GM12878 (cell line): ENCODE measurements at regions not wholly inside any gene's neighbourhood (a gene's known extent, or its start where the extent isn't known, plus 50 kb on each side); places are given as distances from the start of the nearest gene placed in this dataset.

ENCODE experiments used
- ATAC-seq: fragments of 200-7000 bp; cut with Tn5 transposase; 3 replicates; pipeline ENCODE4 v1.9.1; 2020; ENCODE audit warnings: mild to moderate bottlenecking, moderate library complexity
- BruUV-seq: library from RNA; stranded (reverse); fragments of 400-500 nt; replicated peaks from 2 replicates; lab custom pipeline; 2021; lab: Mats Ljungman, UMichigan
- CTCF ChIA-PET: fragments of 300-600 bp; sonication (Branson Sonifier 250); formaldehyde crosslinking; extraction: SDS; loops from one replicate; lab custom pipeline; 2021; ENCODE audit warnings: inconsistent platforms; lab: Yijun Ruan, JAX
- POLR2A ChIA-PET: fragments of 350-600 bp; formaldehyde crosslinking; extraction: SDS; loops from one replicate; lab custom pipeline; 2021; ENCODE audit warnings: inconsistent platforms; lab: Charles Lee
- RAD21 ChIA-PET: fragments of 300-600 bp; sonication (Branson Sonifier 250); formaldehyde crosslinking; loops from one replicate; lab custom pipeline; 2023; ENCODE audit warnings: antibody characterized with exemption; ENCODE audit not compliant: unreplicated experiment; lab: Charles Lee
- SMC1A ChIA-PET: fragments of 300-600 bp; sonication (Branson Sonifier 250); formaldehyde crosslinking; loops from one replicate; lab custom pipeline; 2023; ENCODE audit not compliant: unreplicated experiment, uncharacterized antibody; lab: Charles Lee
- DNase-seq: peaks from one replicate; pipeline ENCODE4 v3.0.0-alpha.2; 2011; ENCODE audit warnings: low read depth, low spot score
- FAIRE-seq: peaks from 3 replicates; lab custom pipeline; 2011; peaks lifted over from hg19 to GRCh38; lab: Jason Lieb, UNC
- H2AFZ ChIP-seq: 2 replicates; pipeline ENCODE4 v1.6.0; 2011; ENCODE audit warnings: low read depth, low read length, control low read depth; ENCODE audit not compliant: control insufficient read depth
- H3K27ac ChIP-seq: 2 replicates; pipeline ENCODE4 v1.5.1; 2011; ENCODE audit warnings: control low read depth; ENCODE audit not compliant: control insufficient read depth, insufficient read depth
- H3K27me3 ChIP-seq, 2 experiments: replicated peaks in 1 of 2; 2 replicates each; pipeline versions ENCODE4 v1.6.0 to v1.6.1; 2011; ENCODE audit warnings: low read length in 1 of 2; ENCODE audit not compliant: control insufficient read depth in 2 of 2, insufficient read depth in 2 of 2
- H3K36me3 ChIP-seq, 2 experiments: 2 replicates each; pipeline ENCODE4 v1.5.1; 2011; ENCODE audit warnings: low read length in 1 of 2; ENCODE audit not compliant: control insufficient read depth in 2 of 2, insufficient read depth in 2 of 2
- H3K4me1 ChIP-seq: 2 replicates; pipeline ENCODE4 v1.6.1; 2011; ENCODE audit warnings: mild to moderate bottlenecking, low read length, moderate library complexity, mixed read lengths; ENCODE audit not compliant: control insufficient read depth, insufficient read depth
- H3K4me2 ChIP-seq: 2 replicates; pipeline ENCODE4 v1.6.0; 2011; ENCODE audit warnings: control low read depth; ENCODE audit not compliant: control insufficient read depth, insufficient read depth
- H3K4me3 ChIP-seq: fragments of 200-600 bp; sonication (generic); 2 replicates; pipeline ENCODE4 v1.5.1; 2016
- H3K79me2 ChIP-seq: 2 replicates; pipeline ENCODE4 v1.6.0; 2011; ENCODE audit warnings: low read length; ENCODE audit not compliant: control insufficient read depth, insufficient read depth
- H3K9ac ChIP-seq: 2 replicates; pipeline ENCODE4 v1.8.0; 2011; ENCODE audit warnings: low read length, control low read depth, mixed read lengths; ENCODE audit not compliant: control insufficient read depth, insufficient read depth
- H3K9me3 ChIP-seq: replicated peaks from 3 replicates; pipeline ENCODE4 v1.5.1; 2011; ENCODE audit warnings: mild to moderate bottlenecking, low read length; ENCODE audit not compliant: control insufficient read depth, insufficient read depth
- H4K20me1 ChIP-seq: 2 replicates; pipeline ENCODE4 v1.6.0; 2011; ENCODE audit not compliant: control insufficient read depth, insufficient read depth
- BHLHE40 ChIP-seq, 2 experiments: fragments of 450-650 bp in 1 of 2; IDR thresholded peaks; 2 replicates each; pipeline ENCODE4 v1.6.1; 2011 to 2017; ENCODE audit warnings: low read depth in 2 of 2, borderline replicate concordance in 1 of 2, improper control_type of control experiment in 1 of 2, low read length in 1 of 2, mild to moderate bottlenecking in 1 of 2
- CBX3 ChIP-seq: fragments of 200-600 bp; sonication (generic); IDR thresholded peaks from 2 replicates; pipeline ENCODE4 v1.6.1; 2016; ENCODE audit warnings: low read depth, borderline replicate concordance
- MYC ChIP-seq: IDR thresholded peaks from 2 replicates; pipeline ENCODE4 v1.6.1; 2011; ENCODE audit warnings: mild to moderate bottlenecking, low read length, moderate library complexity, inconsistent platforms; ENCODE audit not compliant: insufficient read depth, insufficient replicate concordance, insufficient read length, severe bottlenecking
- REST ChIP-seq: IDR thresholded peaks from 2 replicates; pipeline ENCODE4 v1.6.1; 2012; ENCODE audit warnings: mild to moderate bottlenecking, low read depth, low read length
- RUNX3 ChIP-seq: IDR thresholded peaks from 2 replicates; pipeline ENCODE4 v1.6.1; 2012; ENCODE audit warnings: low read length, inconsistent platforms
- SRF ChIP-seq, 2 experiments: IDR thresholded peaks; 2 replicates each; pipeline ENCODE4 v1.6.1; 2011; ENCODE audit warnings: low read depth in 2 of 2, low read length in 2 of 2, mild to moderate bottlenecking in 1 of 2, moderate library complexity in 1 of 2
- STAT1 ChIP-seq: fragments of 450-650 bp; conservative IDR thresholded peaks from 2 replicates; pipeline ENCODE4 v1.6.1; 2014; ENCODE audit warnings: antibody characterized with exemption, mild to moderate bottlenecking
- SUPT20H ChIP-seq: IDR thresholded peaks from 2 replicates; pipeline ENCODE4 v1.6.1; 2011; ENCODE audit warnings: low read depth, mild to moderate bottlenecking, low read length, moderate library complexity, borderline replicate concordance; ENCODE audit not compliant: control insufficient read depth
- ZBTB33 ChIP-seq: fragments of 450-650 bp; IDR thresholded peaks from 2 replicates; pipeline ENCODE4 v1.6.1; 2017; ENCODE audit warnings: mild to moderate bottlenecking
- ZBTB4 ChIP-seq: fragments of 450-650 bp; formaldehyde crosslinking; IDR thresholded peaks from 2 replicates; pipeline ENCODE4 v1.4.0; 2022; ENCODE audit warnings: mild to moderate bottlenecking, moderate library complexity
- ZNF592 ChIP-seq: fragments of 450-650 bp; IDR thresholded peaks from 2 replicates; pipeline ENCODE4 v1.6.1; 2017; ENCODE audit warnings: mild to moderate bottlenecking, moderate library complexity
- whole genome bisulfite sequencing: methylation state at CpG from one replicate; pipeline ENCODE4 v1.1.6; 2016; ENCODE audit warnings: low lambda C conversion rate; ENCODE audit not compliant: insufficient replicate concordance, insufficient coverage; ENCODE audit errors: missing lambda C conversion rate; 5-methylcytosine and 5-hydroxymethylcytosine counted together
- in situ Hi-C: fragments of 300-500 bp; cut with MboI; formaldehyde crosslinking; loops from 9 replicates; pipeline ENCODE4 v1.14.3; 2018; ENCODE audit warnings: mixed read lengths
- intact Hi-C: fragments of 100-400 bp; cut with micrococcal nuclease; formaldehyde crosslinking; loops from one replicate; pipeline ENCODE4 v1.14.2; 2022; ENCODE audit not compliant: unreplicated experiment

GRCh38 chr21:27581168-27581567, 614.3 kb upstream of the ADAMTS5 start:
- no peaks in the 10 kb centered on the region for H3K9me3 ChIP-seq
- ATAC-seq (no peak), FAIRE-seq (no peak), DNase-seq (no peak)
- BruUV-seq, result no TSS peak
- no peak overlapping the region for H2AFZ ChIP-seq
- H3K4me1 ChIP-seq, result no peaks in the 10 kb centered on the region
- no peaks in the 10 kb centered on the region for H3K36me3 ChIP-seq
- in situ Hi-C loops, result no loop called here
- no peaks in the 10 kb centered on the region for H3K79me2 ChIP-seq
- no peaks in the 10 kb centered on the region for H4K20me1 ChIP-seq
- WGBS, result 23% methylated on average over 4 of the region's 4 CpGs
- no peak overlapping the region for H3K27ac ChIP-seq
- H3K27me3 ChIP-seq, result no peaks in the 10 kb centered on the region
- H3K4me2 ChIP-seq, result no peak overlapping the region
- no peak overlapping the region for H3K4me3 ChIP-seq
- intact Hi-C loops, result no loop called here
- ChIA-PET SMC1A (no interaction called here), RAD21 (no interaction called here), POLR2A (no interaction called here), CTCF (no interaction called here)
- H3K9ac ChIP-seq, result no peak overlapping the region
- no peak for TF ChIP-seq SUPT20H
- no peak for TF ChIP-seq ZBTB4 (CRISPR knock-in tag)
- no peak for TF ChIP-seq BHLHE40 (IDR thresholded peaks at IDR 0.05; ENCODE audit: borderline replicate concordance in 1 of 2, low read depth in 2 of 2, low read length in 1 of 2)
- no peak for TF ChIP-seq ZBTB33
- TF ChIP-seq REST, result no peak
- TF ChIP-seq CBX3, result no peak
- no peak for TF ChIP-seq STAT1
- TF ChIP-seq RUNX3, result no peak
- no peak for TF ChIP-seq ZNF592
- no peak for TF ChIP-seq MYC
- no peak for TF ChIP-seq SRF (IDR thresholded peaks at IDR 0.05; ENCODE audit: low read depth in 2 of 2, low read length in 2 of 2)
